Smooth muscle cell (in vitro differentiated cells): ENCODE measurements at regions not wholly inside any gene's neighbourhood (a gene's known extent, or its start where the extent isn't known, plus 50 kb on each side); places are given as distances from the start of the nearest gene placed in this dataset.

Experiments
- DNase-seq: peaks from one replicate; lab custom pipeline; 2025; ENCODE audit not compliant: unreplicated experiment; lab: John Stamatoyannopoulos, UW
- H2AFZ ChIP-seq: fragments of 200-600 bp; sonication (generic); 2 replicates; pipeline ENCODE4 v1.6.0; 2016; ENCODE audit warnings: antibody characterized with exemption, low read depth, mild to moderate bottlenecking
- H3F3A ChIP-seq: fragments of 200-600 bp; sonication (generic); 2 replicates; pipeline ENCODE4 v1.6.0; 2017; ENCODE audit warnings: antibody characterized with exemption, low read depth
- H3K27ac ChIP-seq: fragments of 200-600 bp; sonication (generic); 2 replicates; pipeline ENCODE4 v1.5.1; 2016; ENCODE audit warnings: low read depth, mild to moderate bottlenecking
- H3K27me3 ChIP-seq: fragments of 200-600 bp; sonication (generic); 2 replicates; pipeline ENCODE4 v1.6.1; 2016; ENCODE audit warnings: low read depth, mild to moderate bottlenecking
- H3K36me3 ChIP-seq: fragments of 200-600 bp; sonication (generic); 2 replicates; pipeline ENCODE4 v1.5.1; 2016; ENCODE audit warnings: low read depth
- H3K4me1 ChIP-seq: fragments of 200-600 bp; sonication (generic); 2 replicates; pipeline ENCODE4 v1.5.1; 2016; ENCODE audit warnings: low read depth
- H3K4me2 ChIP-seq: fragments of 200-600 bp; sonication (generic); 2 replicates; pipeline ENCODE4 v1.6.0; 2016; ENCODE audit warnings: mild to moderate bottlenecking
- H3K4me3 ChIP-seq: fragments of 200-600 bp; sonication (generic); 2 replicates; pipeline ENCODE4 v1.5.1; 2016; ENCODE audit warnings: mild to moderate bottlenecking
- H3K79me2 ChIP-seq: fragments of 200-600 bp; sonication (generic); 2 replicates; pipeline ENCODE4 v1.6.0; 2016; ENCODE audit warnings: low read depth, mild to moderate bottlenecking
- H3K9ac ChIP-seq: fragments of 200-600 bp; sonication (generic); 2 replicates; pipeline ENCODE4 v1.6.0; 2016; ENCODE audit warnings: low read depth
- H3K9me3 ChIP-seq: fragments of 200-600 bp; sonication (generic); replicated peaks from 2 replicates; pipeline ENCODE4 v1.5.1; 2016; ENCODE audit warnings: low read depth
- H4K20me1 ChIP-seq: fragments of 200-600 bp; sonication (generic); 2 replicates; pipeline ENCODE4 v1.6.0; 2016; ENCODE audit warnings: low read depth
- WGBS: methylation state at CpG from one replicate; pipeline ENCODE4 v1.1.7; 2016; ENCODE audit warnings: low lambda C conversion rate; 5-methylcytosine and 5-hydroxymethylcytosine counted together
- TF ChIP-seq, protein P1 (sequence below): fragments of 200-600 bp; sonication (generic); IDR thresholded peaks from 2 replicates; pipeline ENCODE4 v1.5.1; 2017; ENCODE audit warnings: borderline replicate concordance, mild to moderate bottlenecking, antibody characterized with exemption; ENCODE audit not compliant: insufficient read depth, poor library complexity, severe bottlenecking

DNA sequence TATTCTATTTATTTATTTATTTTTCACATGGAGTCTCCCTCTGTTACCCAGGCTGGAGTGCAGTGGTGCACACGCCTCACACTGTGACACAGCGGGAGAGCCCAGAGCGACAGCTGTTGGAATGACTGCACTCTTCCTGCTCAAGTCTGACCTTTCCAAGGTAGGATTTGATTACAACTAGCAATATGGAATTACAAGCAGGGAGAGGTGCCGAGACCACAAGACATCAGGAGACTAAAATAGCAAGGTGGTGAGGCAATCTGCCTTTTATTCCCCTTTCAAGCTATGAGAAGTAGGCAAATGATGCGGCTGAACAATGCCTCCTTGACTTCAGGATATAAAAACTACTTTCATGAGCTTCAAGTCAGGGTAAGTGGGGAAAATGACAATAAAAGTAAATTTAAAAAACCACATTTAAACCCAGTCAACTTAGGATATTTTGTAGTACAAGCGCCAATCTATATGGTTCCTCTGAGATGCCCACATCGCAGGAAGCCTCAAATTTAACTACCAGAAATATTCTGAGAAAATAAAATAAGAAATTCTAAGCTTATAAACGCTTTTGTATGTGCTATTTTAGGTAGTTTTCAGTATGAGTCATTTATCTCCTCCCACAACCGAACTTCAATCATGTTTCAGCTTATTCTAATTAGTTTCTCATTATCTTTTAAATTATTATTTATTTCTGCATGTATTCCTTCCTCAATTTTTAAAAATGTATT, 146.9 kb upstream of the SGK1 start:
- WGBS, result 80% methylated on average over 9 of the region's 9 CpGs
- no peaks in the 10 kb centered on the region for H3K36me3 ChIP-seq
- no peak overlapping the region for H3K4me2 ChIP-seq
- DNase-seq, result no peak
- no peaks in the 10 kb centered on the region for H3K27me3 ChIP-seq
- H3K79me2 ChIP-seq, result no peaks in the 10 kb centered on the region
- H4K20me1 ChIP-seq, result no peaks in the 10 kb centered on the region
- no peak overlapping the region for H3K4me3 ChIP-seq
- peak overlapping the region; percentile 73 for H3K27ac ChIP-seq
- no peak overlapping the region for H2AFZ ChIP-seq
- no peaks in the 10 kb centered on the region for H3K9me3 ChIP-seq
- H3K9ac ChIP-seq, result no peak overlapping the region
- H3K4me1 ChIP-seq, result peaks cover 5% of the 10 kb centered on the region
- H3F3A ChIP-seq, result no peaks in the 10 kb centered on the region
- TF ChIP-seq, protein P1, sequence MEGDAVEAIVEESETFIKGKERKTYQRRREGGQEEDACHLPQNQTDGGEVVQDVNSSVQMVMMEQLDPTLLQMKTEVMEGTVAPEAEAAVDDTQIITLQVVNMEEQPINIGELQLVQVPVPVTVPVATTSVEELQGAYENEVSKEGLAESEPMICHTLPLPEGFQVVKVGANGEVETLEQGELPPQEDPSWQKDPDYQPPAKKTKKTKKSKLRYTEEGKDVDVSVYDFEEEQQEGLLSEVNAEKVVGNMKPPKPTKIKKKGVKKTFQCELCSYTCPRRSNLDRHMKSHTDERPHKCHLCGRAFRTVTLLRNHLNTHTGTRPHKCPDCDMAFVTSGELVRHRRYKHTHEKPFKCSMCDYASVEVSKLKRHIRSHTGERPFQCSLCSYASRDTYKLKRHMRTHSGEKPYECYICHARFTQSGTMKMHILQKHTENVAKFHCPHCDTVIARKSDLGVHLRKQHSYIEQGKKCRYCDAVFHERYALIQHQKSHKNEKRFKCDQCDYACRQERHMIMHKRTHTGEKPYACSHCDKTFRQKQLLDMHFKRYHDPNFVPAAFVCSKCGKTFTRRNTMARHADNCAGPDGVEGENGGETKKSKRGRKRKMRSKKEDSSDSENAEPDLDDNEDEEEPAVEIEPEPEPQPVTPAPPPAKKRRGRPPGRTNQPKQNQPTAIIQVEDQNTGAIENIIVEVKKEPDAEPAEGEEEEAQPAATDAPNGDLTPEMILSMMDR, result no peak

DNA sequence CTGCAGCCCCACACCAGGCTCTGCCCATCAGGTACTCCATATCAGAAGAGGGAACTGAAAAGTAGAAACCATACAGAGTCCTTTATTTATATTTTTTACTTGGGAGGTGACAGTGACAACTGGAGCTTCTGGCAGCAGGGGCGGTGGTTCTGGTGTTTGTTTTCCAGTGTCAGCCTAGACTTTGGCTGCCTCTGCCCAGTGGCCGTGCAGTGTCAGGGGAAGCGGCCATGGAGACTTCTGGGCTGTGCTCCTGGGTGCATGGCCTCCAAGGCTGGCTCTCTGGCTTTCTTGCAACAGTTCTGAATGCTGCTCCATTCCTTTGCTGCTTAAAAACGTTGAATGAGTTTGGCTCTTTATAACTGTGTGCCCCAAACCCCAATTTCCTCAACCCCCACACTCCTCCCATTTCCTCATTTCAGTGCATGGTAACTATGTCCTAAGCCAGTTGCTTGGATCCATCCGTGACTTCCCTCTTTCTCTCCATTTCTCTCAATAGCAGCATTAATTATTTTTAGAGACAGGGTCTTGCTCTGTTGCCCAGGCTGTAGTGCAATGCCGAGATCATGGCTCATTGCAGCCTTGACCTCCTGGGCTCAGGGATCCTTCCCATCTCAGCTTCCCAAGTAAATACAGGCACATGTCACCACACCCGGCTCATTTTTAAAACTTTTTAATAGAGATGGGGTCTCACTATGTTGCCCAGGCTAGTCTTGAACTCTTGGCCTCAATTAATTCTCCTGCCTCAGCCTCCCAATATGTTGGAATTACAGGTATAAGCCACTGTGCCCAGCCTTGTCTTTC, 141.1 kb upstream of the SGK1 start:
- no peak for DNase-seq
- H3K79me2 ChIP-seq, result no peaks in the 10 kb centered on the region
- H3K4me2 ChIP-seq, result no peak overlapping the region
- TF ChIP-seq, protein P1, result no peak
- no peaks in the 10 kb centered on the region for H3K9me3 ChIP-seq
- no peaks in the 10 kb centered on the region for H3K36me3 ChIP-seq
- no peak overlapping the region for H2AFZ ChIP-seq
- H3K27ac ChIP-seq, result no peak overlapping the region
- H3F3A ChIP-seq, result no peaks in the 10 kb centered on the region
- H3K27me3 ChIP-seq, result no peaks in the 10 kb centered on the region
- no peaks in the 10 kb centered on the region for H4K20me1 ChIP-seq
- no peak overlapping the region for H3K4me3 ChIP-seq
- no peaks in the 10 kb centered on the region for H3K4me1 ChIP-seq
- H3K9ac ChIP-seq, result no peak overlapping the region
- 65% methylated on average over 7 of the region's 7 CpGs for WGBS

DNA sequence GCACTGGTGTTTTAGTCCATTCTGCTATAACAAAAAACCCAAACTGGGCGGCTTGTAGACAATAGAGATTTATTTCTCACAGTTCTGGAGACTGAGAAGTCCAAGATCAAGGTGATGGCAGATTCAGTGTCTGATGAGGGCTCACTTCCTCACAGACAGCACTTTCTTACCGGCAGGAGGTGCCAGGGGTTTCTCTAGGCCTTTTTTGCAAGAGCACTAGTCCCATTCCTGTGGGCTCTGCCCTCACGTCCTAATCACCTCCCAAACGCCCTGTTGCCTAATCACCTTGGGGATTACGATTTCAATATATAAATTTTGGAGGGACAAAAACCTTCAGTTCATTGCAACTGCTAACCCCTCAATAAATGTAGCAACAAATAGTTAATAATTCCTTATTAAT, 140.0 kb upstream of the SGK1 start:
- Histone ChIP-seq H3K9me3 (no peaks in the 10 kb centered on the region), H3K27ac (no peak overlapping the region), H3K4me2 (no peak overlapping the region), H4K20me1 (no peaks in the 10 kb centered on the region), H3K4me3 (no peak overlapping the region), H2AFZ (no peak overlapping the region), H3F3A (no peaks in the 10 kb centered on the region), H3K9ac (no peak overlapping the region), H3K36me3 (no peaks in the 10 kb centered on the region), H3K4me1 (no peaks in the 10 kb centered on the region), H3K79me2 (no peaks in the 10 kb centered on the region), H3K27me3 (no peaks in the 10 kb centered on the region)
- WGBS, result 78% methylated on average over 5 of the region's 5 CpGs
- no peak for DNase-seq
- TF ChIP-seq, protein P1, result no peak

DNA sequence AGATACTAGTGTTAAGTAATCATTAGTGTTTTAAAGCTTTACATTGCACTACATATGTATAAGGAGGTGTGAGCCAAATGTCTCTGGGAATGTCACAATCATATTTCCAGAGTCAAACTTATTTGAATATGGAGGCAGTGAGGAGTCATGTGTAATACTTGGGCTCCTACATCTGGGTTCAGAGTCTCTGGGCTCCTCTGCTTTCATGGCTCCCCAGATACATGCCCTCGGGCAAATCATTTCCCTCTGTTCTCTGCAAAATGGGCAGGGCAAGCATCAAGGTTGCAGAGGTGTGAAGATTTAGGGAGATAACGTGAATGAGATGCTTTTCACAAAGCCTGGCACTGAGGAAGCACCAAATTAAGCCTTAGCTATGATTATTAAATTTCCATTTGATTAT, 138.3 kb upstream of the SGK1 start:
- Histone ChIP-seq H3K36me3 (no peaks in the 10 kb centered on the region), H3K4me3 (no peak overlapping the region), H3K79me2 (no peaks in the 10 kb centered on the region), H3K4me1 (no peaks in the 10 kb centered on the region), H2AFZ (no peak overlapping the region), H3K4me2 (no peak overlapping the region), H3K9ac (no peak overlapping the region), H4K20me1 (no peaks in the 10 kb centered on the region), H3F3A (no peaks in the 10 kb centered on the region), H3K27me3 (no peaks in the 10 kb centered on the region), H3K9me3 (no peaks in the 10 kb centered on the region), H3K27ac (no peak overlapping the region)
- 52% methylated on average over 2 of the region's 2 CpGs for WGBS
- DNase-seq, result no peak
- TF ChIP-seq, protein P1, result no peak
